ENCODE measurements at regions not wholly inside any gene's neighbourhood (a gene's known extent, or its start where the extent isn't known, plus 50 kb on each side); places are given as distances from the start of the nearest gene placed in this dataset.
A peak's percentile ranks its signal among the peaks of the same experiment; 100 is the strongest.

GRCh38 chr18:45274026-45274425 lies 341.2 kb upstream of the SLC14A2 start:
- H3K27me3 Mint-ChIP-seq (ENCODE audit: low read depth), result no peaks in the 10 kb centered on the region

GRCh38 chr18:45275367-45276113 lies 339.7 kb upstream of the SLC14A2 start:
- Mint-ChIP-seq H3K27me3 (ENCODE audit: low read depth) (no peaks in the 10 kb centered on the region), H3K36me3 (ENCODE audit: low read depth) (no peaks in the 10 kb centered on the region), H3K9me3 (peaks cover 31% of the 10 kb centered on the region), H3K4me3 (no peak overlapping the region), H3K4me1 (no peaks in the 10 kb centered on the region), H3K27ac (no peak overlapping the region)
- peak; percentile 35 to 54 (median 48) for TF ChIP-seq CTCF (IDR thresholded peaks at IDR 0.05; ENCODE audit: unreplicated experiment in 3 of 3)

More at GRCh38 chr18:45274026-45274425, 341.2 kb upstream of the SLC14A2 start:
- Mint-ChIP-seq H3K36me3 (ENCODE audit: low read depth) (no peaks in the 10 kb centered on the region), H3K4me1 (no peaks in the 10 kb centered on the region), H3K9me3 (peaks cover 31% of the 10 kb centered on the region), H3K27ac (no peak overlapping the region), H3K4me3 (no peak overlapping the region)
- TF ChIP-seq CTCF (IDR thresholded peaks at IDR 0.05; ENCODE audit: unreplicated experiment in 3 of 3), result no peak

- H3K27ac Mint-ChIP-seq, result no peak overlapping the region
- no peaks in the 10 kb centered on the region for H3K36me3 Mint-ChIP-seq (ENCODE audit: low read depth)
- H3K4me1 Mint-ChIP-seq, result no peaks in the 10 kb centered on the region
- no peak for TF ChIP-seq CTCF (IDR thresholded peaks at IDR 0.05; ENCODE audit: unreplicated experiment in 3 of 3)
- H3K27me3 Mint-ChIP-seq (ENCODE audit: low read depth), result no peaks in the 10 kb centered on the region
- H3K4me3 Mint-ChIP-seq, result no peak overlapping the region
- H3K9me3 Mint-ChIP-seq, result peaks cover 22% of the 10 kb centered on the region
Observed at GRCh38 chr18:45276878-45277277, 338.4 kb upstream of the SLC14A2 start.

GRCh38 chr18:45277908-45278307 lies 337.4 kb upstream of the SLC14A2 start:
- Mint-ChIP-seq H3K4me3 (no peak overlapping the region), H3K4me1 (no peaks in the 10 kb centered on the region), H3K27me3 (ENCODE audit: low read depth) (no peaks in the 10 kb centered on the region), H3K27ac (no peak overlapping the region), H3K36me3 (ENCODE audit: low read depth) (no peaks in the 10 kb centered on the region), H3K9me3 (peaks cover 17% of the 10 kb centered on the region)
- no peak for TF ChIP-seq CTCF (IDR thresholded peaks at IDR 0.05; ENCODE audit: unreplicated experiment in 3 of 3)

- no peak overlapping the region for H3K4me3 Mint-ChIP-seq
- no peaks in the 10 kb centered on the region for H3K9me3 Mint-ChIP-seq
- no peak for TF ChIP-seq CTCF (IDR thresholded peaks at IDR 0.05; ENCODE audit: unreplicated experiment in 3 of 3)
- H3K4me1 Mint-ChIP-seq, result no peaks in the 10 kb centered on the region
- H3K27me3 Mint-ChIP-seq (ENCODE audit: low read depth), result no peaks in the 10 kb centered on the region
- no peaks in the 10 kb centered on the region for H3K36me3 Mint-ChIP-seq (ENCODE audit: low read depth)
- H3K27ac Mint-ChIP-seq, result no peak overlapping the region
Observed at GRCh38 chr18:45280481-45281276, 334.6 kb upstream of the SLC14A2 start.

All from nephron (organoid).